Astrocyte (in vitro differentiated cells and primary cell): ENCODE measurements at regions not wholly inside any gene's neighbourhood (a gene's known extent, or its start where the extent isn't known, plus 50 kb on each side); places are given as distances from the start of the nearest gene placed in this dataset.

Experiments
- EZH2 ChIP-seq: IDR thresholded peaks from 2 replicates; pipeline ENCODE4 v1.6.1; 2012; ENCODE audit warnings: mild to moderate bottlenecking, low read length, inconsistent platforms; ENCODE audit not compliant: insufficient read depth
- TF ChIP-seq, protein P1 (sequence below): IDR thresholded peaks from 2 replicates; pipeline ENCODE4 v1.5.1; 2011; ENCODE audit warnings: low read depth, mild to moderate bottlenecking, inconsistent platforms, low read length, moderate library complexity; ENCODE audit not compliant: insufficient read depth

GRCh38 chr20:29079769-29080690 is 2177.4 kb upstream of the DEFB115 start:
- no peak for TF ChIP-seq EZH2
- TF ChIP-seq, protein P1, sequence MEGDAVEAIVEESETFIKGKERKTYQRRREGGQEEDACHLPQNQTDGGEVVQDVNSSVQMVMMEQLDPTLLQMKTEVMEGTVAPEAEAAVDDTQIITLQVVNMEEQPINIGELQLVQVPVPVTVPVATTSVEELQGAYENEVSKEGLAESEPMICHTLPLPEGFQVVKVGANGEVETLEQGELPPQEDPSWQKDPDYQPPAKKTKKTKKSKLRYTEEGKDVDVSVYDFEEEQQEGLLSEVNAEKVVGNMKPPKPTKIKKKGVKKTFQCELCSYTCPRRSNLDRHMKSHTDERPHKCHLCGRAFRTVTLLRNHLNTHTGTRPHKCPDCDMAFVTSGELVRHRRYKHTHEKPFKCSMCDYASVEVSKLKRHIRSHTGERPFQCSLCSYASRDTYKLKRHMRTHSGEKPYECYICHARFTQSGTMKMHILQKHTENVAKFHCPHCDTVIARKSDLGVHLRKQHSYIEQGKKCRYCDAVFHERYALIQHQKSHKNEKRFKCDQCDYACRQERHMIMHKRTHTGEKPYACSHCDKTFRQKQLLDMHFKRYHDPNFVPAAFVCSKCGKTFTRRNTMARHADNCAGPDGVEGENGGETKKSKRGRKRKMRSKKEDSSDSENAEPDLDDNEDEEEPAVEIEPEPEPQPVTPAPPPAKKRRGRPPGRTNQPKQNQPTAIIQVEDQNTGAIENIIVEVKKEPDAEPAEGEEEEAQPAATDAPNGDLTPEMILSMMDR: no peak
